ENCODE measurements at regions not wholly inside any gene's neighbourhood (a gene's known extent, or its start where the extent isn't known, plus 50 kb on each side); places are given as distances from the start of the nearest gene placed in this dataset.

DNA sequence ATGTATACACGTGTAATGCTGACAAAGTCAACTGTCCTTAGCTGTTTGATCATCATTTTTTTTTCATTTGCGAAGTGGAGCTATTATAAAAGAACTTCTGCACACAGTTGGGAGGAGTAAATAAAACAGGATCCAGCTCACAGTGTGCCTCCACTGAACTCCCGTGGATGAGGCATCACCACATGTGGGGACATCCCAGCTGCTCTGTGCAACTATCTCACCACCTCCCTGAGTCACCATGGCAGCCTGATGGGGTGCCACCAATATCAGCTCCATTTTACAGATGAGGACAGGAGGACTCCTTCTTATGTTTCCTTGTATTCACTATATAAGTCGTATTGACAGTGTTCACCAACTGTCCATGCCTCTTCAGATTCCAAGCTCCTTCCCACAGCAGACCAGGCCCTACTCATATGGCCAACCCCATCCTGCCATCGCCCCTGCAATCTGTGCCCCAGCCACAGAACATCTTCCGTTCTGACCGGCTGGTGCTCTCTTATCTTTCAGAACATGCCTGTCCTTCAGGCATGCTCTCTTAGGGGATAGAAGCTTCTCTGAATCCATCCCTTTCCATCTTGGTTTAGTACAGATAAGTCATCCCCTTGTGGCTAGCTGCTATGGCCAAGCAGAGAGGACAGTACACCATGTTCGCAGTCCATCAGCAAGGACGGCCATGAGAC lies 288.1 kb downstream of the RNF144A start:
- intact Hi-C loops (cut with DNase I): no loop called here
- no peak for DNase-seq (ENCODE audit: low spot score)

DNA sequence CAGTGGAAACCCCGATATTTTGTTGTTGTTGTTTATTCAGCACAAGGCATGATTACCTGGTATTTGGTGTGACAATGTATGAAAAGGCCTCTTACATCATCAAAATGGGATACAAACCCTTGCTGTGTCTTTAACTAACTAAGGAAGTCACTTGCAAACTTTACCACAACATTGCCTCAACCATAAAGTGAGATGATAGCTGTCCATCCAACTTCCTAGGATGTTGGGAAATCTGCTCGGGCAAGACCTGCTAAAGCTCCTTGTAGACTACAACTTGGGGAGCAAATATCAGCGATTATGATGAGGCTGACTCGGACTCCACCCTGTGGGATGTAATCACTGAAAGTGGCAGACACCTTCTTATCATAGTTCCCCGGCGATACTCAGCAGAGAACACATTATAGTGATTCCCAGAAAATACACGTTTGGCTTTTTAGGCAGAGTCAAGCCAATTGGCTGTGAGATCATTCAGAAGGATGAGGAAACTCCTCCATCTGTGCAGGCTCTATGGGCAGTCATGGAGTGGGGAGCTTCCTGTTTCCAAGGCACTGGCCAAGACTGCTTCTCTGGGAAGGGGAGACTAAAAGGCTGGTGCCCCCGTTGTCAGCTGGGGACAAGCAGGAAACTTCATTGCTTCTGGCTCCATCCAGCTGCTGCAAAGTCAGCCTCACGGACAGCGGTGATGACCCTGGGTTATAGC lies 289.0 kb downstream of the RNF144A start:
- intact Hi-C loops (cut with DNase I): no loop called here

DNA sequence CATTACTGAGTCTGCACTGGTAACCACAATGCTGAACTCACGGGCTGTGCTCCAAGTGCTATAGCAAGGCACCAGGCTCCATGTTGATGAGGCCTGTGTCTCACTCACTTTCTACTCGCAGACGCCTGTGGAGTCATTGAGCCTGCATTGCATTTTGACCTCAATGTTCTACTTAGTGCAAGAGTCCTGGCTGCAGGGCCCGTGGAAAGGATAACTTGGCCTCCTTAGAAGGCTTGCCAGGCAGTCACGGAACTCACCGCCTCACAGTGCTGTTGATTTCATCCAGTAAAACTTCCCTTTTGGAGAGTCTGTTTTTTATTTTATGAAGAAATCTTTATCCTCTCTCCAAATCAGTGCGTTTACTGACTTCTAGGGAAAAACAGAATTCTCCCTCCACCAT lies 290.4 kb downstream of the RNF144A start:
- DNase-seq (ENCODE audit: low spot score): no peak
- intact Hi-C loops (cut with DNase I): no loop called here

More for the DNA sequence above, 289.0 kb downstream of the RNF144A start:
- no peak for DNase-seq (ENCODE audit: low spot score)

DNA sequence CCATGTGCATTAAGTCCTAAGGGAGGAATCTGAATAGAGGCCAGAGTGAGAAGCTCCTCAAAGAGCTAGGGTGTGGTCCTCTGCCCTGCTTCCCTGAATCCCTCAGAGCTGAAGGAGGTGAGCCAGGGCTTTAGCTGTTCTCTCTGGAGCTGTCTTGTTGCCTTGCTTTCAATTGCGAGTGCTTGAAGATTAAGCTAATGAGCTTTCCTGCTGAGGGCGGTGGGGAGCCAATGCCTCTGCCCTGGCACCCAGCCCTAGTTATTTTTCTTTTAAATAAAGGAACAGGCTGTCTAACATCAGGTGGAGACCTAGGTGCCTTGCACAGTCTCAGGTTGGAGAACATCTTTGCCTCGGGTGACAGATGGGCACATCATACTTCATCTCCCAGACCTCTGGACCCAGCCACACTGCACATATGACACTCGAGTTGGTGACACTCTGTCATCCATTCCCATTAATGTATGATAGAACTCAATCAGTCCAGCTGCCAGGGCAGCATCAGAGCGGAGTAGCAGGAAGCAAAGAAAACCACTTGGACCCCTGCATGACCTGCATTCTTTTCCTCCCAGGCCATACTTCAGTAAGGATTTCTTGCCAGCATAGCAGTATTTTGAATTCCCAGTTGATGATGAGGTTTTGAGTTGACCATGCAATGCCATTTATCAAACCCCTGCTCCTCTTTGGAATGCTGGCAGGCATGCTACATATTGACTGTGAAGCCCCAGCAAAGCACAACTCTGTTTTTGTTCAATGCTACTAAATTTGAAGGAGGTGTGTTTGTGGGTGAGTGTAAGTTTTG lies 292.7 kb downstream of the RNF144A start:
- no peak for DNase-seq (ENCODE audit: low spot score)
- intact Hi-C loops (cut with DNase I): no loop called here

DNA sequence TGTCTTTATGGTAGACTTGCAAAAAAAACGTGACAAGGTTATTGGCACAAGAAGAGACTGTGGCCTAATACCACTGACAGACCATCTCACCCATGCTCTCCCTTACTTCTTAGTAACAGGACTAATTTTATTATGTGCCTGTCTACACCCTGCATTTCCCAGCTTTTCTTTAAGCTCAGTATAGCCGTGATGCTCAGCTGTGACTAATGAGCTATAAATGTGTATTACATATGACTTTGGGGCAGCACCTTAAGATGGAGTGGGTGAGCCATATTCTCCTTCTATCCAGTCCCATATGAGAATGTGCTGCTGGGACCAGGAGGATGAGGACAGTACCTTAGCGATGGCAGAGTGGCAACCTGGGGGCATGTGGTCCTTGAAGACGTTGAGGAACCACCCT lies 293.5 kb downstream of the RNF144A start:
- no peak for DNase-seq (ENCODE audit: low spot score)
- intact Hi-C loops (cut with DNase I): no loop called here

DNA sequence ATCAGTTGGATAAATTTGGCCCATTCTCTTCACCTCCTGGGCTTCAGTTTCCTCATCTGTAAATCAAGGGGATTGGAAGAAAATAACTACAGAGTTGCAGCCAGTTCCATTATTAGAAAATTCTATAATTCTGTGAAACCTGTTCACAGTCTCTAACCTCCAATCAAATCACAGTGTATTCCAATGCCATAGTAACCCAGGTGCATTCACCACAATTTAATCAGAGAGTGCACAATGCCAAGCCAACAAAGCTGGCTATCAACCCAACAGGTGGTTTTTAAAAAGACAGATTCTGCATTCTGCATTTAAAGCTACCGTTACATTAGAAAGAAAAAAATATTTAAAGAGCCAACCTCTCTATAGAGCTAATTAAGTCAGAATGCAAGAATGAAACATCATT lies 308.6 kb downstream of the RNF144A start:
- intact Hi-C loops (cut with DNase I): no loop called here
- no peak for DNase-seq (ENCODE audit: low spot score)

DNA sequence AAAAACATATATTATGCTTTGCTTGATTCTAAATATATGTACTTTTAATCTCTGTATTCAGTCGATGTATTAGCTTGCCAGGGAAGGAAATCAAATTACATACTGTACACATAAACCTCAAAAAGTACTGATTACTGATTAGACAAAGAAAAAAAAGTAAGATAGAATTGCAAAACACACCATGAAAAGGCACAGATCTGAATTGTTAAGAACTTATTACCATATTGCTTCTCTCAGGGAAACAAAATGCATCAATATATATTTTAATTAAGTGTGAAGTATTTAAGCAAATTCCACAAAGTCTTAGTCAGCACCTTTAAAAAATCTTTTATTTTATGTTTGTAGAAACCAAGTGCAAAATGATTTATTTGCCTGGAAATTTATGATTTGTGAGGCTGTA lies 309.3 kb downstream of the RNF144A start:
- intact Hi-C loops (cut with DNase I): no loop called here
- no peak for DNase-seq (ENCODE audit: low spot score)

DNA sequence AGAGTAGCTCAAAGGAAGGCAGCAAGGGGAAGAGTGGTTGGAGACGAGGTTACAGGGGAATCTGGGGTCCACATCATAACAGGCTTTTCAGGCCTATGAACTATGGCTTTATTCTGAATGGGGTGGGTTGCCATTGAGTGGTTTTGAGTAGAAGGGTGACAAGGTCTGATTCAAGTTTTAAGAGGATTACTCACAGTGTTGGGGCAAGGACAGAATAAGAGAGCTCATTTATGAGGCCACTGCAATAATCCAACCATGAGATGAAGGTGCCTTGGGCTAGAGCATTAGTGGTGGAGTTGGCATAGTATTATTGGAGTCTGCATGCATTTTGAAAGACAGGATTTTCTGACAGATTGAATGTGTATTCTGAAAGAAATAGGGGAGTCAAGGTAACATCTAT lies 315.9 kb downstream of the RNF144A start:
- no peak for DNase-seq (ENCODE audit: low spot score)
- intact Hi-C loops (cut with DNase I): no loop called here

DNA sequence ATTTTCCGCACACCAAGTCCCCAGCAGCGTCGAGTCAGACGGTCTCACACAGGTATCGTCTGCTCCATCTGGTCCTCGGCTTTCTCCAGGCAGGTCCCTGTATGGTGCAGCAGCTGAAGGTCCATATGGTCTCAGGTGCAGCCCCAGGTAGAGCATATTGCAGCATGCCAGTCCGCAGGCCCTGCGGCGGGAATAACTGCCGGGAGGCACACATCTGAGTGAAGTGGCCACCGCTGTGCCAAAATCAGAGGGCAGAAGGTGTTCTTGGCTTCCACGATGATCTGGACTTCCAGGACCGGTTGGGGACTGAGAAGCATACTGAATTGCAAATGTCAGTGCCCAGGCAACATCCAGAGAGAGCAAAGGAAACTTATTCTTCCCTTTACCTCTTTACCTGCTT lies 320.3 kb downstream of the RNF144A start:
- DNase-seq (ENCODE audit: low spot score): no peak
- intact Hi-C loops (cut with DNase I): no loop called here

DNA sequence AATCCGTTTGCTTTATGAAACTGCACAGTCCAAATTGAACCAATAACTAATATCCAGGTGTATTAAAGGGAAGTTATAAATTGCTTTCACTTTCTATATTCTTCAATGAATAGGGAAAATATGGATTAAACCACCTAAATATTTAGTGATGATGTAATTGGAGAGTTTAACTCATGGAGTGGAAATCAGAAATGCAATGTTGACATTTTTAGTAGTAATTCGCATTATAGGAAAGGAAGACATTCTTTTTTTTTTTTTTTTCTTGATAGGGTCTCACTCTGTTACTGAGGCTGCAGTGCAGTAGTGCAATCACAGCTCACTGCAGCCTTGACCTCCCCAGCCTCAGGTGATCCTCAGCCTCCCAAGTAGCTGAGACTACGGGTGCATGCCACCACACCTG lies 321.9 kb downstream of the RNF144A start:
- intact Hi-C loops (cut with DNase I): no loop called here
- no peak for DNase-seq (ENCODE audit: low spot score)

DNA sequence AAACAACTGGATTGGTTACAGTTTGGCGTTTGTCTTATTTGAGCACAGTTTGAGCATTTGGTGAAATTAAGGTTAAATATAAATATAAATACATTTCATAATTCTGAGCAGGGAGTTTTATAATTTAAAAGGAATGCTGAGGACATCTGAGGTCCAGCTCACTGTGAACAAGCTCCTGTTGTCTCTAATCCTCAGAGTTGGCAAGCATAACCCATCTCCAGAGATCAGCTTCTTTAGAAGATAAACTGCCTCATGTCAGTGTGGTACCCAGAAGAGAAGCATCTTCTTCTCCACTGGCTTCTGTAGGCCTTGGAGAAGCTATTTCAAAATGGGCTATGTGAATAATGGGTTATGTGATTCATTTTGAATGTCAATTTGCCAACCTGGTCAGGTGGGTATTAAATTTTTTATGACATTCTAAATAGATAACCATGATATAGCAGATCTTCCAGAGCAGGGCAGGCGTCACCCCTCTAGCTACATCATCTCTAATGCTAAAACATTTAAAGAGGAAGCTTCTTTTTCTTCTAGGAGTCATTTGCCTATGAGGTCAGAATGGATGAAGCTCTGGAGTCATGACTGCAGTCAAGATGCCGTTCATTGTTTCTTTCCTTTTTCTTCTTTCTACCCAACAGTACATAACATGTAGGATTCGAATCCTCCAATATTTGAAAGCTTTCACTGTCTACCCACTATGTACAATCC lies 324.0 kb downstream of the RNF144A start:
- DNase-seq (ENCODE audit: low spot score): no peak
- intact Hi-C loops (cut with DNase I): no loop called here

DNA sequence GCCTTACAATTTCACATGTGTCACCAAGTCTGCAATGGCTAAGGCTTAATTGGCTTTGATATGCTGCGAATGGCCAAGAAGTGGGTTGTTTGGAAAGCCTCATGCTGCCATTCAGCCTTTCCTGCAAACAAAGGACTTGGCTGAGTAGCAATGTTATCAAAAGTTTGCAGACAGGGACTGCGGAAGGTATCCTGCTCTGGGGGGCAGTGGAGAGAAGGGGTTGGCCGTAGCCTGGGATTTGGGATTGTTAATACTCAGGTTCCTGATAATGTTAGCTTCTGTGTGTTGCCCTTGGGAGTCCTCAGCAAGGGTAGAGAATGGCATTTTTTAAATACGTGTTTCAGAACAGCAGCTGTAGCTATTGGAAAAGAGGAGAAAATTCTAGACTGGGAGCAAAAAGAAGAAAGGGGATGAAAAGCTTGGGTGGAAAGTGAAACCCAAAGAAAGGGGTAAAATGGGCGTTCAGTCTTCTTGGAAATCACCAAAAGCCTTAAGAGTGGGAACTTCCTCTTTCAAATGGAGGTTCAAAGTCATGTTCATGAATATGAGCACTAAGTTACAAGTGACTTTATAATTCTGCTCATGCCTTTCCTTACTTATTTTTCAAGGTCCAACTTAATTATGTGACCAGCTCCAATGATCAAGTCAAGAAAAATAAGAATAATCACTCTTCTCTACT lies 325.1 kb downstream of the RNF144A start:
- DNase-seq (ENCODE audit: low spot score): no peak
- intact Hi-C loops (cut with DNase I): no loop called here

DNA sequence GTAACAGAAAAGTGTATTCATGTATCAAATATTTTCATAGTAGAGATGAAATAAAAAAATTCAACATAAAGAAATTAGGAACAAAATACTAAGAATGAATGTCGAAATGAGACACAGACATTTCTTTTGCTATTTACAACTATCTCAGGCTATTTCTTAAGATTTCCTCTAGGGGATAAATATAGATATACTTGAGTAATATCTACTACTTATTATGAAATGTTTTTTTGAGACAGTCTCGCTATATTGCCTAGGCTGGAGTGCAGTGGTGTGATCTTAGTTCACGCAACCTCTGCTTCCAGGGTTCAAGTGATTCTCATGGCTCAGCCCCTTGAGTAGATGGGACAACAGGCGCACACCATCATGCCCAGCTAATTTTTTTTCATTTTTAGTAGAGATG lies 326.1 kb downstream of the RNF144A start:
- DNase-seq (ENCODE audit: low spot score): no peak

DNA sequence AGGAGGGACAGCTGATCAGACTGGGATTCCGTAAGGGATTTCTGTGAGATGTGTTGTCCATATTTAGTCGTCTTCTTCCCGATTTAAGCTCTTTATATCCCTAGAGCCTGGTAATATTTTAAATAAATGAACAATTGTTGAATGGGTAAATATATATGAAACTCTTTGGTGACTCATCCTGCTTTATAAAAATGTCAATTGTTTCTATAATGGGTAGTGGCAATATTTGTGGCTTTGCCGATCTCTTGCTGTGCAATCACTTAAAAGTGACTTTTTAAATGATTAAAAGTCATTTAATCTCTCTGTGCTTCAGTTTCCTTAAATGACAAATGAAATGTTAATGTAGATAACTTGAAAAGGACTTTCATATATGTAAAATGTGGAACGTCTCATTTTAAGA lies 339.2 kb downstream of the RNF144A start:
- intact Hi-C loops (cut with DNase I): no loop called here
- no peak for DNase-seq (ENCODE audit: low spot score)

More for the DNA sequence above, 326.1 kb downstream of the RNF144A start:
- intact Hi-C loops (cut with DNase I): no loop called here

DNA sequence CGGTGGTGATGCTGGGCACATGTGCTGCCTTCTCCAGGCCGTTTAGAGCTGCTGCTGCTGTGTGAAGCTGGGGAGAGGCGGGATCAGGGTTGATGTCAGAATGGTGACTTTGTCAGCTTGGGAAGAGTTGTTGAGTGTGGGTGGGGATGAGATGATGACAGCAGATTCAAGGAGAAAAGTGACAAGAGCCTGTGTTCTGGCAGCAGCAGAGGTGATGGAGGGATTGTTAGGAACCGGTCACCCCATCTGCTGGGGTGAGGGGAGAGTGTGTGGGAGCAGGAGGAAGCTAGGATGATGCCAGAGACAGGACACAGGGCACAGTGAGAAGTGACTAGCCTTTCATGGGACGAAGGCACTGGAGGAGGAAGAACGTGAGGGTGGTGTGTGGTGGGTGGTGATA lies 345.5 kb downstream of the RNF144A start:
- intact Hi-C loops (cut with DNase I): no loop called here
- no peak for DNase-seq (ENCODE audit: low spot score)

DNA sequence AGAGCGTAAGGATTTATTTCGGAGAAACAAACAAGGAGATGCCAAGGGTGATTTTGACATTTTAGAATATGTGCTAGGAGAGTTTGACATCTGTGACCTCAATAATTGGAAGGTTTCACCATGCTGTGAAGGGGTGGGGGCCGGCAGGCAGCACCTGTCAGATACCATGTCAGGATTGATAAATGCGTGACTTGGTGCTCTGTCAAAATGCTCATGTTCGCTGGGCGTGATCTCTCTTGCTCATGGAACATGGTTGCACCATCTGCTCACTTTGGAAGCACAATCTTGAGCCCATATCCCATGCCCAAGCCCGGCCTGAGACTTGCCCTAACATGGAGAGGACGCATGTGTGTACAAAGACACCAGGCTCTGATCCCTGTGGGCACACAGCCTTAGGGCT lies 347.6 kb downstream of the RNF144A start:
- intact Hi-C loops (cut with DNase I): no loop called here
- no peak for DNase-seq (ENCODE audit: low spot score)

DNA sequence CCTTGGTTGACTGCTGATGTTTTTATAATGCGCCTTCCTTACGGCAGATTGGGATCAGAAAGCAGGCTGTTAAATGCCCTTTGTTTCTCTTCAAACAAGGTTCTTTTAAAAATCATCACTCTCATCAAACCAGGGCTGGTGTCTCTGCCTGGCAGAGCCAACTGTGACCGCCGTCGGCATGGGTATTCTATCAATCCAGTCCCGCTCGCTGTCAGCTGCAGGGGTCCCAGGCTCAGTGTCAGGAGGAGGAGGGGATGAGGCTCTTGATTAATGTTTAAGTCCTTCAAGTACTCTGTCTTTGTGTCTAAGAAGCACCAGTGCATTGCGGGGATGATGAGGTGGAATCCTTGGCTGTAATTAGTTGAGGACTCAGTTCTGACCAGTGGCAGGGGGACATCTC lies 348.1 kb downstream of the RNF144A start:
- DNase-seq (ENCODE audit: low spot score): no peak
- intact Hi-C loops (cut with DNase I): no loop called here

DNA sequence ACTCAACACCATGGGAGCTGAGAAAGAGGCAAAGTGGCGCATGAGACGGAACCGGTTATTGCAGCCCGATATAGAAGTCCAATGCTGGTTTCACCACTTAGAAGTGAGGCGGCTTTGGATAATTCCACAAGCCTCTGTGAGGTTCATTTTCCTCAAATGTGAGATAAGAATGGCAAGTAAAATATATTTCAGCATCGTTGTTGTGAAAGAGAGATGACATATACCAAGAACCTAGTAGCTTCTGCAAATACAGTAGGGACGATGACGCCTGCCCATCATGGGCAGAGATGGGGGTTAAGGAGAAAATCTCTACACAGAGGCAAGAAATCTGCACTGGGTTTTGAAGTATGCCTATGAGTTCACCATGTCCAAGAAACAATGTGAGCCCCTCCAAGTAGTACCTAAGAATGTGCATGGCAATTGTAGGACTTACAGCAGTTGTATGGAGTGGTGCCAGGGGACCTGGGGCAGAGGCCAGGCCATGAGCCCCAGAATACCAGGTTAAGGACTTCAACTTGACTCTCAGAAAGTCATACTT lies 352.0 kb downstream of the RNF144A start:
- intact Hi-C loops (cut with DNase I): no loop called here

DNA sequence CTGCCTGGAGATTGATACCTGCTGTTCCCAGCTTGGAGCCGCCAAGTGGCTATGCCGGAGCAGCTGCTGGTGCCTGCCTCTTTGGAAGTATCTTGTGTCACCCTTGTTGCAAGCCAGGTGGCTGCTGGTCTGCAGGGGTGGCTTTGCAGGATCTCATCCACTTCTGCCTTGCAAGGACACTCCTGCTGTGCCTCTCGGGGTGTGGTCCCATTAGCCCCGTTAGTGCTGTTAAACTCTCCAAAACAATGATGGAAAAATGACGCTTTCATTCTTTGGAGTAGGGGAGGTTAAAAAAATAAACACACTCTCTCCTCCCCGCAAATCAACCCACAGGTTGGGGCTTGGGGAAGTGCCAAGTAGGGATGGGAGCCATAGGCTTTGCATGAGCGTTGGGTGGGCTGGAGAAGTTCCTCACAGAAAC lies 352.8 kb downstream of the RNF144A start:
- intact Hi-C loops (cut with DNase I): no loop called here
- DNase-seq (ENCODE audit: low spot score): no peak

More for the DNA sequence above, 352.0 kb downstream of the RNF144A start:
- DNase-seq (ENCODE audit: low spot score): no peak

All from cardiac septum (tissue), 1 donor.